ENCODE measurements at regions not wholly inside any gene's neighbourhood (a gene's known extent, or its start where the extent isn't known, plus 50 kb on each side); places are given as distances from the start of the nearest gene placed in this dataset.

DNA sequence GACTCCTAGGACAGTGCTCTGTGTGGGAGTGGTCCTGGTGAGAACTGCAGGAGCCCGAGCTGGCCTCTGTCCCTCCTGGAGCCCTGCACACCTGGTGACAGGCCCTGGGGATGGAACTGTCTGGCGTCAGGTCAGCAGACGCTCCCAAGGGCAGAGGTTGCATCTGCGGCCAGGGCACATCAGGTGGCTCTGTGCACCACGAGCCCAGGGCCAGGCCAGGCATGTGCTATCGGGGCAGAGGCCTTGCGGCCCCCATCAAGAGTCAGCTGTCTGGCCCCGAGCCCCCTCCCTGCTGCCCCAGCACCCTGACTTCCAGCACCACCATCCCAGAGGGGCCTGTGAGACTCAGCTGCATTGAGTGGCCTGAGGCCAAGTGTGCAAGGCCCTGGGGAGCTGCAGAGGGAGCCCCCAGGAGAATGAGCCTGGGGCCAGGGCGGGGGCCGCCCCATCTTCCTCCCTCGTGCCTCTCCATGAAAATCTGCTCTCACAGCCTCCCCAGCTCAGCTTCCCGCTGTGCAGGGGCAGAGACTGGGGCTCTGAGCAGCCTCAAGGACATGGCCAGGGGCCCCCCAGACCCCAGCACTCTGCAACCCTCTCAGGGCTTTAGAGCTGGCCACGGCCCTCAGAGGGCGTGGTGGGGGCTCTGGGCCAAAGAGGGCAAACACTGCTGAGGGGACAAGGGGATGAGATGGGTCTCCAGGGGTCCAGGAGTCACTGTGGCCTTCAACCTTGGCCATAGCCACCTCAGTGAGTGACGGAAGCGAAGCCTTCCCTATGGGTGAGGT, 56.4 kb downstream of the RTL6 start:
- TF ChIP-seq EP300 (conservative IDR thresholded peaks at IDR 0.05; ENCODE audit: poor library complexity, severe bottlenecking) (no peak), POLR2AphosphoS5 (IDR thresholded peaks at IDR 0.05) (no peak)
- TF ChIP-seq, protein P1, sequence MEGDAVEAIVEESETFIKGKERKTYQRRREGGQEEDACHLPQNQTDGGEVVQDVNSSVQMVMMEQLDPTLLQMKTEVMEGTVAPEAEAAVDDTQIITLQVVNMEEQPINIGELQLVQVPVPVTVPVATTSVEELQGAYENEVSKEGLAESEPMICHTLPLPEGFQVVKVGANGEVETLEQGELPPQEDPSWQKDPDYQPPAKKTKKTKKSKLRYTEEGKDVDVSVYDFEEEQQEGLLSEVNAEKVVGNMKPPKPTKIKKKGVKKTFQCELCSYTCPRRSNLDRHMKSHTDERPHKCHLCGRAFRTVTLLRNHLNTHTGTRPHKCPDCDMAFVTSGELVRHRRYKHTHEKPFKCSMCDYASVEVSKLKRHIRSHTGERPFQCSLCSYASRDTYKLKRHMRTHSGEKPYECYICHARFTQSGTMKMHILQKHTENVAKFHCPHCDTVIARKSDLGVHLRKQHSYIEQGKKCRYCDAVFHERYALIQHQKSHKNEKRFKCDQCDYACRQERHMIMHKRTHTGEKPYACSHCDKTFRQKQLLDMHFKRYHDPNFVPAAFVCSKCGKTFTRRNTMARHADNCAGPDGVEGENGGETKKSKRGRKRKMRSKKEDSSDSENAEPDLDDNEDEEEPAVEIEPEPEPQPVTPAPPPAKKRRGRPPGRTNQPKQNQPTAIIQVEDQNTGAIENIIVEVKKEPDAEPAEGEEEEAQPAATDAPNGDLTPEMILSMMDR (IDR thresholded peaks at IDR 0.05; ENCODE audit: poor library complexity, severe bottlenecking) = no peak
